Fibroblast of pulmonary artery (primary cell): ENCODE measurements at regions not wholly inside any gene's neighbourhood (a gene's known extent, or its start where the extent isn't known, plus 50 kb on each side); places are given as distances from the start of the nearest gene placed in this dataset.

ENCODE experiments used
- DNase-seq: peaks from one replicate; pipeline ENCODE4 v3.0.0-alpha.2; 2010; ENCODE audit warnings: low read depth
- H3K4me3 ChIP-seq: replicated peaks from 2 replicates; pipeline ENCODE4 v1.5.1; 2011; ENCODE audit warnings: low read depth, mild to moderate bottlenecking, control low read depth, low read length, moderate library complexity
- CTCF ChIP-seq: IDR thresholded peaks from 2 replicates; pipeline ENCODE4 v1.5.1; 2011; ENCODE audit warnings: mild to moderate bottlenecking, control low read depth, low read length, inconsistent platforms; ENCODE audit errors: missing control alignments

GRCh38 chr5:123882965-123883345, 371.0 kb downstream of the CSNK1G3 start:
- no peak for TF ChIP-seq CTCF
- DNase-seq = peak; percentile 14

GRCh38 chr5:123882319-123882964, 370.5 kb downstream of the CSNK1G3 start:
- no peak for DNase-seq
- TF ChIP-seq CTCF = no peak
- peak overlapping the region; percentile 7 for H3K4me3 ChIP-seq

More at GRCh38 chr5:123882965-123883345, 371.0 kb downstream of the CSNK1G3 start:
- peak overlapping the region; percentile 7 for H3K4me3 ChIP-seq

- peak; percentile 42 for DNase-seq
- no peak for TF ChIP-seq CTCF
- no peak overlapping the region for H3K4me3 ChIP-seq
Observed at GRCh38 chr5:123881759-123882244, 369.8 kb downstream of the CSNK1G3 start.

- no peak for DNase-seq
- H3K4me3 ChIP-seq = no peak overlapping the region
Observed at GRCh38 chr5:123880875-123881274, 368.9 kb downstream of the CSNK1G3 start.

GRCh38 chr5:123879071-123879470, 367.1 kb downstream of the CSNK1G3 start:
- no peak overlapping the region for H3K4me3 ChIP-seq
- no peak for DNase-seq
- TF ChIP-seq CTCF = no peak

More at GRCh38 chr5:123880875-123881274, 368.9 kb downstream of the CSNK1G3 start:
- TF ChIP-seq CTCF = no peak

- H3K4me3 ChIP-seq = no peak overlapping the region
- DNase-seq = no peak
- TF ChIP-seq CTCF = no peak
Observed at GRCh38 chr5:123876276-123876790, 364.4 kb downstream of the CSNK1G3 start.
